Stimulated activated naive CD4-positive, alpha-beta T cell treated with Interleukin-2 at 50 U/mL for 16 hours (primary cell): ENCODE measurements at regions not wholly inside any gene's neighbourhood (a gene's known extent, or its start where the extent isn't known, plus 50 kb on each side); places are given as distances from the start of the nearest gene placed in this dataset.

Source experiments
- DNase-seq: peaks from one replicate; lab custom pipeline; 2025; lab: John Stamatoyannopoulos, UW

DNA sequence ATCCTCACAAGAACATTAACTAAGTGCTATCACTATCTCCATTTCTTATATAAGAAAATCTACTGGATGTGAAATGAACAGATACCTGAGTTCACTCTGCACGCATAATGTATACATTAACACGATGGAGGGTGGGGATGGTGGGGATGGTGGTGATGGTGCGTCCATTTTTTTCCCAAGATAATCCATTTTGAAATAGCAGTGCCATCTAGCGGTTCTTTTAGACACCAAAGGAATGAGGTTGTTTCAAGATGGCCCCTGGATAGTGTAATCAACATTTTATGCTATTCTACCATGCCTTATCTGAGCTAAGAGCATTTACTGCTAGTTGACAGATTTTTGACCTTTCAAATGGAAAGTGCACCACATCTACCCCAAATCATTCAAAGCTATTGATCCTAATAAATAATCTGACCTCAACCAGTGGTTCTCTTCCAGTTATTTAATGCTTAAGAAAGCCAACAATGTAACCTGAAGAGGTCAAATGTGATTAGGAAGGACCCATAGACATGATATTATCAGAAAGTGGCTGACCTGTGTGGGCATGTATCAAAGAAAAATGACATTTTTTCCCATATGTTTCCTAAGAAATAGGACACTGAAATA, 714.7 kb upstream of the TENM4 start:
- no peak for DNase-seq

DNA sequence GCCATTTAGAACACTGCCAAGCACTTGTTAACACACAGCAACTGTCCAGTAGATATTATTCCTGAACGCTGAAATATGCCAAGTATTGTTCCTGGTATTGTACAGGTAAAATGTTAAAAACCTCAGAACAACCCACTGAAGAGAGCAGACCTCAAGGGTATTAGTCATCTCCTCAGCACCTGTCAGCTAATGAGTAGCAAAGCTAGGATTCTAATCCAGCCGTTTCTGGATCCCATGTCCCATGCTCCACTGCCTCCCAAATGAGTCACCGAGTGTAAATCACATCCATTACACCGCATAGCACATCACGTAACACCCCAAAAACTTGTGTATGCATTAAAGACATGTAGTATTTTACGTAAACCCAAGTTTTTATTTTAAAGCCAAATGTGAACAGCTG, 705.4 kb upstream of the TENM4 start:
- no peak for DNase-seq

DNA sequence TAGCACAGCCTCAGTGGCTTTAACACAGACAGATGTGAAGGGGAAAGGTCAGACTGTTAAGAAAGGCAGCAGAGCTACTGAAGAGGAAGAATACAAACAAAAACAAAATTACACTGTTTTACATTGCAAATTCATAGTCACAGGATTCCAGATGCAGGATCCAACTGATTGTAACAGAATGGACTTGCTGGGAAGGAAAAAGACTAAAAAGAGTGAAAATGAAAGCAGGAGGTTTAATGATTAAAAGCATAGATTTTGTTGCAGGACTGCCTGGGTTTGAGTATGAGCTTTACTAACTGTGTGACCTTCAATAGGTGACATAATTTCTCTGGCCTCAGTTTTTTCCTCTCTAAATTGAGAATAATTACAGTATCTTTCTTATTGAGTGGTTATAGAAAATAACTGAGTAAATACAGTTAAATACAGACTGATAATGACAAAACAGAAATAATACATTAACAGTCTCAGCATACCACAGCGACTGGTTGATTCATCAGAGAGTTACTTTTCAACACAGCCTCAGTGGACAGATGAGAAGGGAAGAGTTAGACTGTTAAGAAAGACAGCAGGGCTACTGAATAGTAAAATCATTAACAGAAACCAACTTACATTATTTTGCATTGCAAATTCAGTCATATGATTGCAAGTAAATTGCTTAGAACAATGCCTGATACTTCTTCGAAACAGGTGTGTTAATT, 704.2 kb upstream of the TENM4 start:
- DNase-seq = no peak

DNA sequence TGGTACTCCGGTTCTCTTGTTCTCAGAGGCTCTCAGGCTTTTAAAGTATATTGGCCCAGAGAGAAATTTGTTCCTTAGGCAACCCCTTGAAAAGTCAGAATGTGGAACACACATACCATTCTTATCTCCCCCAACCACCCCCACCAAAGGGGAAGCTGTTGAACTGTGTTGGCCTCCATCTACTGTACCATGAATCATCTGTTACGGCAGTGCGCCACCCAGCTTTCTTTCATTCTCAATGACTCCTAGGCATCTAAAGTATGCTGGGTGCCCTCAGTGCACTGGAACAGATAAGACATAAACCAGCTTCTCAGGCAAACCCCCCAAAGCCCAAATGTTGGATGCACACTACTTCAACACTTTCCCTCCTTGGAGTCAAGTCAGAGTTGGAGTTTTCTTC, 696.2 kb upstream of the TENM4 start:
- no peak for DNase-seq

DNA sequence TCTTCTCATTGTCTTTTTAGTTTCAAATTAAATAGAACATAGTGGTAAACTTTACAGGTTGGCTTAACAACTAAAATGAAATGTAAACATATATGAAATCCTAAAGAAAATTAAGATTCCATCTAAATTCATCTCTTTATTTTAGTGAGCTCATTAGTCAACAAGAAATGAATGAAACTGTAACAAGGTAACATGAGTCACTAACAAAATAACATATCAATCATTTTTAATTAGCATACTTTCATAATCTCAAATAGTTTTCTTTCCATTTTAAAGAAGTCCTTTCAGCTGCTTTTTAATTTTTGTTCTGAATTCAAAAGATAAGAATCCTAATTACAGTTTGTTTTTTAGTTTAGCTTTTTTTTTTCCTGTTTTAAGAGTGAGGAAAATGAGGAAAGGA, 688.6 kb upstream of the TENM4 start:
- no peak for DNase-seq

DNA sequence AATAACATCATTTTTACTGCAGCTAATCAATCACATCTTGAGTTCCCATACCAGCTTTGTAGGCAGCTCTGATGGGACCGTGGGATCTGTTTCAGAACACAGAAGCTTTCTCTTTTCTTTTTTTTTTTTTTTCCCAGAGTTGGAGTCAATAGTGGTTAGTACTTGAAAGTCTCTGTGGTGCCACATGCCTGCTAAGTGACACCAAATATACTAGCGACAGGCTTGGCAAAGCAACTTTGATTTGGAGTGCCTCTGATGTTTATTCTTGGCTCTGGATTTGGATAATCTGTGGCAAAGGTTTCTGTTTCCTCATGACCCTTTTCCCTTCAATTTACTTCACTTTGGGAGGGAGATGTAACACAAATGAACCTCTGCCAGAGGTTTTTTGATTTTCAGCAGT, 681.4 kb upstream of the TENM4 start:
- no peak for DNase-seq

DNA sequence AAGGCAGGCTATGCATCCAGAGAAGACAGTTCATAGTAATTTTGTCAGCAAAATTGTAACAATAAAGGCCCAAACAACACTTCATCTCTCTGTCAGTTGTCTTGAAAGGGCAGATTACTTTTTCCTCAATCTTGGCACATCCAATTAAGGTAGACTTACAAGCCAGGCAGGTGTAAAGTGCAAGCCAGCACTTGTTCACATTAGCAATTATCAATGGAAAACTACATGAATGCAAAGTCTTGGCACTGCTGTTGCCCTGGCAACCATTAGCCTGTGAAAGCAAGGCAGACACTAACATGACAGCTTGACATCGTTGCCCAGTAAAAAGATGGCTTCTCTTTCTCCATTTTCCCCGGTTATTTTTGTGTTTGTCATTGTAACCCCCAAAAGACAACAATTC, 677.2 kb upstream of the TENM4 start:
- no peak for DNase-seq

DNA sequence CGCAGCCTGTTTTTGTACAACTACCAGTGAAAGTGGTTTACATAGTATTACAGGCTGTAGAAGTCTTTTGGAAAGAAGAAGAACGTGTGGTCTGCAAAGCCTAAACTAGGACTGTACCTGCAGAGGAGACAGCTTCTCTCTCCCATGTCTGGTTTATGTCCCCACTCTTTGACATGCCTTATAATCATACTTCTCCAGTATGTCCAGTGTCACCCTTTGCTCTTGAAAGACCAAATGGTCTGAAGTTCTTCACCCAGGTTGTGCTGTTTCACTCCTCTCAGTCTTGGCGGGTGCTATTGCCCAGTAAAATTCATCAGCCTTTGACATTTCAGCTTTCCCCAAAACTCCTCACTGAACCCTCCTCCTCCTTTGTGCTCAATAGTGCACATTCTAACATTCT, 676.0 kb upstream of the TENM4 start:
- DNase-seq = no peak

DNA sequence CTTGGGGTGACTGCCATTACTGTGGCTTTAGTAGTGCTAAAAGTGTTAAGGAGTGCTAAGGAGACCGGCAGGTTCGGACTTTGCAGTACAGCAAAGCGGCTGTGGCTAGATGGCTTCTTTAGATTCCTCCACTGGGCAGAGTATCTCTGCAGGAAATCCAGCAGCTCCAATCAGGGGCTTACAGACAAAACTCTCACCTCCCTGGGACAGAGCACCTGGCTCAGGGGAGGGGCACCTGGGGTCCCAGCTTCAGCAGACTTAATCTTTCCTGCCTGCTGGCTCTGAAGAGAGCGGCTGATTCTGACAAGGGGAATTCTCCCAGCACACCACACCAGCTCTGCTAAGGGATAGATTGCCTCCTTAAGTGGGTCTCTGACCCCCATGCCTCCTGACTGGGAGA, 668.8 kb upstream of the TENM4 start:
- DNase-seq = no peak

DNA sequence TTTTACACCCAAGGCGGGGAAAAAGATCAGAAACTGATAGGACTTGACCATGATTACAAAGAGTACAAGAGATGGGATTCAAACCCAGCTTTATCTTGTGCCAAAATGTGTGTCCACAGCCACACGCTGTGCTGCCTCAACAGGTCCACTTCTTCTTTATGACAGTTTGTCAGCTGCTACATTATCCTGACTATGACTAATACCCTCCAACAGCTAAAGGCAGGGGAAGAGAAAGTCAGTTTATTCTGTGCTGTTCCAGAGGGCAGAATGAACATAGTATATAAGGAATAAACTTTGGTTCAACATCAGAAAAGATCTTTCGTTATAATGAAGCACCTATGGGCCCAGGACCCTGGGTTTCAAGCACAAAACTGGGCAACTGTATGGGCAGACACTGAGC, 668.2 kb upstream of the TENM4 start:
- no peak for DNase-seq

DNA sequence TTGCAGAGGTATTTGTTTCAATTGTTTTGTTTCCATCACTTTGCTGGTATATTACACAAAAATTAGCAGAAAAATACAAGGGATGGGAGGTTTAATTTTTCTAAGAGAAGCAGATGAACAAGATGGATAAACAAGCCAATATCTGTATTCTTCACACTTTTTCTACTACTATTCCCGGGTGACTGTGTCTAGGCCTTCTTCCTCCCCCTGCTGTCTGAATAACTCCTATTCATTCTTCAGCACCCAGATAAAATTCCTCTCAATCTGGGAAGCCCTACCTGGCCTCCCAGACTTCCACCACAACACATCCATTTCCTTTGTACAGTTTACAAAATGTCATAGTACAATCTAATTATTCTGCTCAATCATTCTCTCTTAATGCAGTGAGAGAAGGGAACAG, 666.6 kb upstream of the TENM4 start:
- DNase-seq = no peak

DNA sequence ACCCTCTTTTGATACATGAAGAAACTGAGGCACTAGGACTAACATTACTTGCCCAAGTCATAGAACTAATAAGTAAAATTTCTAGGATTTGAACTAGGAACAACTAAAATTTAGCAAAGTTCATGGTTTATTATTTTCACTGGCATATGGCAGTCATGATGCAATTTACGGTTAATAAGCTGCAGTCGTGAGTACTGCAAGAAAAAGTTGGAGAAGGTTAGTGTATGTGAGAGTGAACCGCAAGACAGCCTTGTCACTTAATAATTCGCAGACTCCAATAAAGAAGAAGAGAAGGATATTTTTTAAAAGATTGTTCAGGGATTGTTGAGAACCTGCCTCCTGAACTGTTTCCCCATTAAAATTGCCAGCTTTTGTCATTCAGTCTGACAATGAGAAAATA, 663.4 kb upstream of the TENM4 start:
- no peak for DNase-seq

DNA sequence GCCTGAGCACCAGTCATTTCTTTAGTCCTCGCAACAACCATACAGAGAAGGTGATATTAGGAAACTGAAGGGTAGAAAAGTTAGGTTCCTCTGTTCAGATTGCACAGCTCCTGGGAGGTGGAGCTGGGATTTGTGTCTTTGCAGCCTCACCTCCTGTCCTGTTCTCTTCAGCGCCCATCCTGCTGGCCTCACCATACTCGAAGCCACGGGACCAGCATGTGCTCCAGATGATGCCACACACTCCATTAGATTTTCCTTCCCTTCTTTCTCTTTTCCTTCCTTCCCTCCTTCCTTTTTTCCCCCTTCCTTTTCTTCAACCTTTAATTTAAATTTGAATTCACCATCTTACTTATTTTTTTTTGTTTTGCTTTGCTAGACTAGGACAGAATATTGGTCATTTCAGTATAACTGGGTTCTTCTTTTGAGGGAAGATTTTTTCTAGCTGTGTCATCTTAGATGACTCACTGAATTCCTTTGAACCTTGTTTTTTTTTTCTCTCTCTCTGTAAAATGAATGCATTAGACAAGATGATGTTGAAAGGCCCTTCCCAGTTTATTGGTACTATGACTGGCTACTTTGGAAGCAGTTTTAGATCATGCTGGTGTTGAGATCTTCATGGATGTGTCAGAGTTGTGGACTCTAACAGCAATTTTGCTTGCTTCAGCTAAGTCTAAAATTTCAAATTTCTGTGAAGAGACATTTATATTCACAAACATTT, 662.5 kb upstream of the TENM4 start:
- DNase-seq = no peak

DNA sequence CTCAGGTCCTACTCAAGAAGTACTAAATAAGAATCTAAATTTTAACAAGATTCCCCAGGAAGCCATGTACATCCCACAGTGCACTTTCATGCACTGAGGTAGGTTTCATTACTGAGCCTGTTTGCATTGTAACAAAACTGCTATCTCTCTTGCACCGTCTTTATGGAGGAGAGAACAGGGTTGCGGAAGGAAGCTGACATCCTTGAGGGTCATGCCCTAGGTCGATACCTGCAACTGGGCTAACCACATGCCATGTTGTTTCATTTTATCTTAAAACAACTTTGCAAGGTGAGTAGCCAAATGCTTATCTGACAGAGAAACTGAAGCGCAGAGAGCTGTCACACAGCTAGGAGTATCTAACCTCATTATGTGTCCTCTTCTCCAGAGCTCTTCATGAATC, 656.3 kb upstream of the TENM4 start:
- DNase-seq = no peak

DNA sequence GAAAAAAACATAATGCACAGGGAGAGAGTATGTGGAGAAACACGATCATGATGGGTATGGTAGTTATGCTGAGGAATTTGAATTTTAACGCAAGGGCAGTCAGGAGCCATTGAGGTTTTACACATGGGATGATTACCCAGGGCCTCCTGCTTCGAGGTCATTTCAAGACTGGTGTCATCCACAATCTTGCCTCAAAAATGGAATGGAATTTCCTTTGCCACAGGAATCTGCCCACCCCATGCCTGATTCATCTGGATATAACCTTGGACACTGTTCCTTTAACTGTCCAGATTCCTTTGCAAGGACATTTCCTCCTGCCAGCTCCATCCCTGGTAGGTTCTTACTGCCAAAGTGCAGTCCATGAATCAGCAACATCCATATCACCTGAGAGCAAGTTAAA, 655.9 kb upstream of the TENM4 start:
- DNase-seq = no peak

DNA sequence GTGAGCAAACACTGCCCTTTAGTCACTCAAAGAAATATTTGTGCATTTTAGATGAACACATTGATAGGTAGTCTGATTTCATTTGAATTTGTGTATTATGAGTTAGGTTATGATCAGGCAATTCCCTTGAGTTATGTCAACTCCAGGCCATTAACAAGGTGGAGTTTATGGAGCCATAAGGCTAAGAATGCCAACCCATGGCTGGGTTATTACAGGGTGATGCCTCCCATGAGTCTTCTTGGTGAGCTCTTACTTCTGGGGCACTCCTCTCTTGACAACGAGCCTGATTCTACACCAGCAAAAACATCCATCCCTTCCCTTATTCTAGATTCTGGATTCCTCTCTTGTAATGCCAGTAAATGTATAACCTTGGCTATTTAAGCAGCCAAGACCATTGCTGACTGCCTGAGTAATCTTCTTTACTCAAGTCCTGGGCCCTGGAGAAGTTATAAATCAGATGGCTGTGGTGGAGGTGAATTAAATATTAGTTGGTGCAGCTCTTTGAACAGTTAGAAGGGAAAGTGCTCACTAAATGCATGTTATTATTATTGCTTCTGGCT, 645.7 kb upstream of the TENM4 start:
- no peak for DNase-seq

DNA sequence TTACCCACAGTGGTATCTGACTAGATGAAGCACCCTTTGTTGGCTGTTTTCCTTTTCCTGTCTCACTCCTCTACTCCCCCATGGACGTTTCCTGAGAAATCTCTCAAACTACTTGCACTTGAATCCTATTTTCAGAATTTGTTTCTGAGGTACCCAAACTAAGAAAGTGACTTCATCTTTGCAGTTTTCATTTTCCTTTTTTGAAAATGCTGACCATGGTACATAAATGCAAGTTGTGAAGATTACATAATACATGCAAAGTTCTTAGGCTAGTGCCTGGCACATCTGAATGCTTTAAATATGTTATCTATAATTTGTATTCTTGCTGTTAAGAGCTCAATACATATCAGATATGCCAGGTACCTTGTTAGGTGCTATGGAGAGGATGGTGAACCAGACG, 644.7 kb upstream of the TENM4 start:
- no peak for DNase-seq

DNA sequence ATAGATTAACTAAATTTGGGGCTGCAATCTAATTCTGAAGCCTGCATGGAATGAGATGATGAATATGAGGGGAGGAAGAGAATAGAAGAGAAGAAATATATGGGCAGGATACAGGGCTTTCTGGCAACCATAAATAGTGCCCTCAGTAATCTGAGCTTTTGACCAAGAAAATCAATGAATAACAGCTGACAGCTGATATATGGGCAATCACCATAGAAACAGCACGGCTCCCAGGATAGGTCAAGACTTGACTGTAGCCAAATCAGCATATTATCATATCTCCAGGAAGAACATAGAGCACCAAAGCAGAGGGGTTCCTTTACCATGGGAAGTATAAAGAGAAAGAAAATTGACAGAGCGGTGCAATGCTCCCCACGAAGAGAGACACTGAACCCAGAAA, 643.8 kb upstream of the TENM4 start:
- DNase-seq = no peak

DNA sequence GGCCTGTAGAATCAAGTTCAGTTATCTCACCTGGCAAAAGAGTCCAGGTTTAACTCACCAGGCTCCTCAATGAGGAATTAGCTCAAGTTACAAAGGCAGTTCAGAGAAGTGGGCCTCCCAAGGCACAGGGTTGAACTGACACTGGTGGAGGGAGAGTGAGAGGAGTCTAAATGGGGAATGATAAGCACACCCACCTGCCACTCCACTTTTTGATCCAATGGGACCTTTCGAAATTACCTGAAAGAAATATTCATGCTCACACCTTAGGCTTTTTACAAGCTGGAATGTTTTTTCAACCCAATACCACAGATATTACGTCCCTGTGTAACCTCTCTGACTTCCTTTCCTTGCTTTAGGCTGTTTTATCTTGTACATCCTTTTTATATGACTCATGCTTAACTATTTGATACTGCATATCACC, 642.7 kb upstream of the TENM4 start:
- no peak for DNase-seq

DNA sequence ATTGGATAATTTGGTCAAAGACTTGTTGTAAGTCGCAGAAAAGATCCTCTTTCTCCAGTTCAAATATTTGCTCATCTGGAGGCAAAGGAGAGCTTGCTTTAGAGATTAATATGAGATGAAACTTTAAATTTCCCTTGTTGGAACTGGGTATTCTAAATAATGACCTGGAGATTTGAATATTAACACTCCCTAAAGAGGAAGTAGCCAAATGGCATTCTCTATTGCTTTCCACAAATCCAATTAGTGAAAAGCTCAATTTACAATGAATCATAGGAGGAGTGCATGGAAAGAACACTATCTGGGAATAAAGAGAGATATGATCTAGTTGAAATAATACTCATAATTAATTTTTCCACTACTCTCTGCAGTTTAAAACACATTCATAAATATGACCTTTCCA, 641.6 kb upstream of the TENM4 start:
- no peak for DNase-seq

DNA sequence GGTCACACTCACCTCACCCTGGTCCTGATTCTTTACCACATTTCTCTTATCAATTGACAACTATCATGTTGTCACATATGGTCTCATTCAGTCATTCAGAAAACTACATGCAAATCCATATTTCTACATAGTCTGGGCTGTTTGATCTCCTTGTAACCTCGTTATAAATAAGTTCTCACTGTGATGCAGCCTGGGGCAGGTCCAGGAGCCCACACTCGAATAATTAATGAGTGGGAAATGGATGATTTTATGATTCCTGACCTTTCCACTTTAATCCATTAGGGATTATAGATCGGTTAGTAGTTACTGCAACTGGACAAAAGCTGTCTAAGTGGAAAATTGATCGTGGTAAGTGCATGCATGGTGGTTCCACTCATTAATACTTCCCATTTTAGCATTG, 636.3 kb upstream of the TENM4 start:
- no peak for DNase-seq

DNA sequence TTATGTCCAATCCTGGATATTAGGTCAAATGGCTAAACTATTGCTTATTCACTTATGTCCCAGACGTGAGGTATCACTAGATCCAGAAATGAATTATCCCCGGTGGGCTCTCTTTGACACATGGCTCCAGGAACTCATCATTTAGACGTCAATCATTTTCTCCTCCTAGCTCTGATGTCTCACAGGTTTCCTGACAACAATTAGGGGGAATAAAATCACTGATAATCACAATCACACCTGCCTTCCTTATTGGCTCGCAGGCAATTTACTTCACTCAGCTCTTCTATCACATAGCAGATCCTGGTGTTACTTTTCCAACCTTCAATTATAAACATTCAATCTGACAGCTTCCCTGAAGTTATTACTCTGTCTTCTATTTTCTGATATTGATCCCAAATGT, 634.0 kb upstream of the TENM4 start:
- no peak for DNase-seq

DNA sequence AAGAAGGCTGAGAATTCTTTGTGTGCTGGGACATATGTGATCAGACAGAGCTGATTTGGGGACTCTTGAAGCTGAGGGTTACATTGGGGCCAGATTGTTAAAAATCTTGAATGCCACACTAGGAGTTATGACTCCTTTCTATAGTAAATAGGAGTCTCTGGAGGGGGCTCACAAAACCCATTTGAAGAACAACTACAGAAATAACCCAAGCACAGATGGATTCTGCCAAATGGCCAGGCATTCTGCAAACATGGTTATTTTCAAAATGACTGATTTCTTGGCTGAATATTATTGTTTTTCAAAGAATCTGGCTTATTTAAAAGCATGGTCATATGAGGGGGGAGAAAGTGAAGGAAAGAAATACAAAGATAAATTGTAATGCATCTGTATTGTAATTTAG, 625.5 kb upstream of the TENM4 start:
- DNase-seq = no peak
